HG03342 (cell line): ENCODE measurements at regions not wholly inside any gene's neighbourhood (a gene's known extent, or its start where the extent isn't known, plus 50 kb on each side); places are given as distances from the start of the nearest gene placed in this dataset.
A peak's percentile ranks its signal among the peaks of the same experiment; 100 is the strongest.

ENCODE experiments used
- ATAC-seq: cut with Tn5 transposase; IDR thresholded peaks from one replicate; pipeline ENCODE4 v1.9.1; 2021; ENCODE audit warnings: mild to moderate bottlenecking, moderate library complexity; ENCODE audit not compliant: unreplicated experiment

GRCh38 chr10:89153971-89154370 is 53.1 kb downstream of the CH25H start:
- no peak for ATAC-seq

DNA sequence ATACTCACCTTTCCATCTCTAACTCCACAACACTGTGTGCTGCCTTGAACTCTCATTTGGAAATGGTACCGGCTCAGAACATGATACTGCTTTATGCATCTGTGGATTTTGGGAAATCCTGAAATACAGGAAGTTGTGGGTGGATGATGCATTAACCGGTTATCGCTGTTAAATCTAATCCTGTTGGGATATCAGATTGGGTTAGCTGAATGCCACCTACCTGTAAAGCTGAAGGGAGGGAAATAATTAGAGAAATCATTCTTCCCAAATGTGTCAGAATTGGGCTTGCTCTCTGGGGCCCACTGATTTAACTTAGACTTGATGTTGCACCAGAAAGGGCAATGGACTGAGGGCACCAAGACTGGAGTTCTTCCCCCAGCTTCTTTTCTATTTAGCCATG is 54.0 kb downstream of the CH25H start:
- ATAC-seq = no peak

- no peak for ATAC-seq
Observed at GRCh38 chr10:89151857-89152256, 55.3 kb downstream of the CH25H start.

- ATAC-seq = no peak
Observed at GRCh38 chr10:89148061-89148460, 59.1 kb downstream of the CH25H start.

- ATAC-seq = no peak
Observed at GRCh38 chr10:89147256-89147655, 59.9 kb downstream of the CH25H start.

DNA sequence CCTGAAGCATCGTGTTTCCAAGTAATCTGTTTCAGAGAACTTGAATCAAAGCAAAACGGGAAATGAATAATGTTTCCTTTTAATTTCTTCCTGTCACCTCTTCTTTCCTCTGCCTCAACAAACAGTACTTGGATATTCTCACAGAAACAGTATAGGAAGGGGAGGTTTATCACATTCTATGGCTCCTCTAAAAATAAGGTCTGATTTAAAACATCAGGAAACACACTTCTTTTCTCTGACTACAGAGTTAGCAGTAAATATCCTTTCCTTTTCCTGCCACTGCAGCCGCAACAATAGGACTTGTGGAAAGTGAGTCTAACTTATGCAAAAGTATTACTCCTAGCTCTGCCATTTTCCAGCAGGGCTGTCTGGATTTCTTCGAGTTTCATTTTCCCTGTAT is 62.3 kb downstream of the CH25H start:
- ATAC-seq = no peak

DNA sequence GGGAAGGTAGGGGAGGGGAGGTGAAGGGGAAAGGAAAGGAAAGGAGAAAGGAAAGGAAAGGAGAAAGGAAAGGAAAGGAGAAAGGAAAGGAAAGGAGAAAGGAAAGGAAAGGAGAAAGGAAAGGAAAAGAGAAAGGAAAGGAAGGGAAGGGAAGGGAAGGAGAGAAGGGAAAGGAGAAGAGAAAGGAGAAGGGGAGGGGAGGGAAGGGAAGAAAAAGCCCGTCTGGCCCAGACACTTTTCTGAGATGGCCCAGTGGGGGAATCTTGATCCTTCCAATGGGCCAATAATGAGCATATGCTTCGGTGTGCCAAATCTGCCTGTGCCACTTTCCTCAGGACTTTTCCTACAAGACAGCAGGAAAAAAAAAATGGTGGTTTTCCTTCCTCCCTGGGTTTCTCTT is 64.5 kb downstream of the CH25H start:
- ATAC-seq = no peak

- no peak for ATAC-seq
Observed at GRCh38 chr10:89138755-89139490, 68.2 kb downstream of the CH25H start.

GRCh38 chr10:89134963-89135362 is 72.2 kb downstream of the CH25H start:
- peak; percentile 77 for ATAC-seq

- no peak for ATAC-seq
Observed at GRCh38 chr10:89129911-89130310, 77.2 kb downstream of the CH25H start.

DNA sequence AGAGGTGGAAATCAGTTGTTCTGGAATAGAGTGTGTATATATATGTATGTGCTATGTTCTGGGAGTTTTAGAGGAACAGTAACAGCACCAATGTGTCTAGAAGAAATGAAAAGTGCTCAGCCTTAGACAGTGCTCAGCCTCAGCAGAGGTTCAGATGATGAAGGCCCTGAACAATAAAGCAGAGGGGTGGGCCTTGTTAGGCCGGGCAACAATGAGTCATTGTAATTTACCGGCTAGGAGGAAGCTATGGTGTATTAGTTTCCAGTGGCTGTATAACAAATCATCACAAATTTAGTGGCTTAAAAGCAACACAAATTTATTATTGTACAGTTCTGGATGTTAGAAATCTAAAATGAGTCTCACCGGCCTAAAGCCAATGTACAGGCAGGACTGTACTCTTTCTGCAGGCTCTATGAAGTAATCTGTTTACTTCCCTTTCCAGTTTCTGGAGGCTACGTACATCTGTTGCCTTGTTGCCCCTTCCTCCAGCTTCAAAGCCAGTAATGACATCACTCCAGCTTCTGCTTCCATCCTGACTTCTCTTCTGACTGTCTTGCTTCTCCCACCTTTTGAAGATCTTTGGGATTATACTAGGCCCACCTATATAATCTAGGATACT is 84.6 kb downstream of the CH25H start:
- no peak for ATAC-seq

DNA sequence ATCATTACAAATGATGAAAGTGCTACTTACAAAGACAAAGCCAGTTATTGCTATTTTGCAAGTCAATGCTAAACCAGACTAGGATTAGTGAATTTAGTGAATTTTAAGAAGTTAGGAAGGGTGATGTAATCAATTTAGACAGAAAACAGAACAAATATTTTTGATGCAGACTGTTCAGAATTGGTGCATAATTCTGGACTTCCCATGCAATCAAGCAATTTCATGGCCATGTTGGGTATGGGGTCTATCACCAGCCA is 85.4 kb downstream of the CH25H start:
- no peak for ATAC-seq

DNA sequence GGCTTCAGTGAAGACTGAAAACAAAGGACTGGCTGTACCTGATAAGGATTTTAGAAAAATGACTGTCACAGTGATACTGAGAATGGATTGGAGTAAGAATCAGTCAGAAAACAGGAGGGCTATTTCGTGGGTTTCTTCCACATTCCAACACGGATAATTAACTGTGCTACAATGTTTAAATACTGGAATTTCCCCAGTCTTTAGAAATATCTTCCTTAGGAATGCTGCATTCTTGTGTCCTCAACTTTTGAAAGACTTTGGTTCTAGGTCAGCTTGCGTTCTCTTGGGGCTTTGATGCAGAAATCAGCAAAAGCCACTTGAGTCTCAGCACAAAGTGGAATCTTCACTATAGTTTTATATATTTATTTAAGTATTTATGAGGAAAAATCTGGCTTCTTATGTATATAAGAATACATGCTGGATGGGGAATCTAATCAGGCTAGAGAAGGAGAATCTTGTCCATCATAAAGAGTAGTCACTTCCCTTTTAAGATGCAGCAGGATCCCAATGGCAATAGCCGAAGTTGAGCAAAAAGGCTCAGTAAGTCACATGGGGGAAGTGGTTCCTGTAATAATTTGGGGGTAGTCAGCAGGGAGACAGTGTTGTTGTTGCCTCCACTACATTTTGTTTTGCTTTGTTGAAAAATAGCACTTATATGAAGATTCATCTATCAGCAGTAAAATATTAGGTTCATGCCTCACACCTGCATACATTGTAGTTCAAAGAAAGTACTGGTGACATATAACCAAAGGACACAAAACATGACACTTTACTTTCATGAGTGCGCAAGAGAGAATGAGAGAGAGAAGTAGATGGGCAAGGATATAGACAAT is 86.0 kb downstream of the CH25H start:
- ATAC-seq = no peak

GRCh38 chr10:89119651-89120050 is 87.5 kb downstream of the CH25H start:
- ATAC-seq = no peak

DNA sequence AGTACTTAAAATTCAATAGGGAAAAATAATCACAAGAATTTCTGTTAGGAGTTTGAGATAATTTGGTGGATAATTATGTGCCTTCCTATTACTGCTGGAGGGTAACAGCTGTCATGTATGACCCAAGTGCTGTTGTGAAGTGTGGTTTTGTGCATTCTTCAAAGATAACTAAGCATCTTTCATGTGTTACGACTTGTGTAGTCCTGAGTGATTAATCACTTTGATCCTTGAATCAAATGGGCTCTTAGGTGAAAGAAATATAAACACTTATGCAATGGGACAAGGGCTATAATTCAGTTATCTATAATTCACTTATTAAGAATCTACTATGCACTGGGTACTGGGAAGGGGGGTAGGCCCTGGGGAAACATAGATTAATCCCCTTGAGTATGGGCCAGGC is 89.0 kb downstream of the CH25H start:
- ATAC-seq = no peak

- no peak for ATAC-seq
Observed at GRCh38 chr10:89115876-89116627, 91.1 kb downstream of the CH25H start.

DNA sequence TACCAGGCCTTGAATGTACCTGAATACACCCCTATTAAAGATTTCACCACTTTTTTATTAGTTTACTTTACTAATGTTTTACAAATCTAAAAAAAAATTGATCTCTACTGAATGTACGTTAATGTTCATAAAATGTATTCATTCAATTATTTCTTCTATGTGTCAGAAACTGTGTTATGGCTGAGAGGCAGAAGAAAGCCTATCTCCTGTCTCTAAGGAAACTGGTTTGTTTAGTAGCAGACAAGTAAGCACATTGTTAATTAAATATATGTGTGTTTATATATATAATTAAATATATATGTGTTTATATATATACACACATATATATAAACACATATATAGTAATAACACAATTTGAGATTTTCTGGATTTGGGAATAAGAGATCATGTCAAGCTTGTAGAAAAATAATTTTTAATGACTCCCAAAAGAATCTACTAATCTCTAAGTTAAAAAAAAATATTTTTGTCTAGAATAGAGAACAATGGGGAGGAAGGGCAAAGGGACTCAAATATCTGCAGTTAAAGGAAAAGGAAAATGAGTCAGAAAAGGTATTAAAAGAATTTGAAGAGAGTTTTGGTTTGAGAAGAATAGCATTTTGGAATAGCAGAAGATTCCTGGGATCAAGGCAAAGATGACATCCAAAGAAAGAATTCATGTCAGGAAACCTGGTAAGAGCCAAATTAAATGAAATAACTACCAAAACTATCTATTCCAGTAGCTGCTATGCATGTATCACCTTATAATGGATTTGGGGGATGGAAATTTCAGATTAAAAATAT is 92.1 kb downstream of the CH25H start:
- no peak for ATAC-seq

GRCh38 chr10:89102735-89103134 is 104.4 kb downstream of the CH25H start:
- ATAC-seq = no peak

DNA sequence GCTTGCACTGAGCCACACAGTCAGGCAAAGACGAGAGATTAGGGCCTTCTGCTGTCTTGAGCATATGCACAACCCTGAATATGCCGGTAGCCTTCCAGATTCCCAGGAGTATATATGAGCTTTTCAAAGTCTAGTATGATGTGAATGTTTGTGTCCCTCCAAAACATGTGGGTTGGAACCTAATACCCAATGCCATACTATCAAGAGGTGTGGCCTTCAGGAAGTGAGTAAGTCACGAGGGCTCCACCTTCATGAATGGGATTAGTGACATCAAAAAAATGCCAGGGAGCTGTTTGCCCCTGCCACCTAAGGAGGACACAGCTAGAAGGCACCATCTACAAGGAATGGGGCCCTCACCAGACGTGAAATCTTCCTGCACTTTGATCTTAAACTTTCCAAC is 105.2 kb downstream of the CH25H start:
- no peak for ATAC-seq

GRCh38 chr10:89100680-89101079 is 106.4 kb downstream of the CH25H start:
- no peak for ATAC-seq

DNA sequence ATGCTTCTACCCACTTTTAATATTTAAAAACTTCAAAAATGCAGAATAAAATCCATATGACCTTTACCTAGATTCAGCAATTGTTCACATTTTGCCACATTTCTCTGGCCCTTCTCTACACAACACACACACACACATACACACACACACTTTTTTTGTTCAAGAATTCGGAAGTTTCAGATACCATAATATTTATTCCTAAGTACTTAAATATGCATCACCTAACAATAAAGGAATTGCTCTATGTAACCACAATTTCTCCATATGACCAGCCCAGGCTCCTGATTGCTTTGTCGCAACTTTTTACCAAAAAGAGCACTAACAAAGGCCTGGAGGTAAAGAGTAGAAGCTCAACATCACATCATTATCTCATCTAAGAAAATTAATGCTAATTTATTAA is 106.6 kb downstream of the FAS start:
- no peak for ATAC-seq
